Vagina (tissue), 2 donors: ENCODE measurements at regions not wholly inside any gene's neighbourhood (a gene's known extent, or its start where the extent isn't known, plus 50 kb on each side); places are given as distances from the start of the nearest gene placed in this dataset.
"Not testable (repeated sequence)": the region's sequence is repeated elsewhere in the genome, so short reads cannot be mapped to it uniquely, and the experiment has no call there.

Source experiments
- CTCF ChIP-seq, 3 experiments: fragments of 450-650 bp in 2 of 3; fragments of 200-600 bp in 1 of 3; sonication (generic) in 1 of 3; IDR thresholded peaks; one replicate each; pipeline ENCODE4 v1.5.1; 2017 to 2019; ENCODE audit warnings: antibody characterized with exemption in 3 of 3, mild to moderate bottlenecking in 2 of 3, moderate library complexity in 2 of 3
- POLR2AphosphoS5 ChIP-seq, 2 donors: sonication (generic); formaldehyde crosslinking; IDR thresholded peaks; one replicate each; pipeline ENCODE4 v1.9.0; 2017; ENCODE audit warnings: antibody characterized with exemption in 2 of 2, mild to moderate bottlenecking in 2 of 2, low read depth in 1 of 2; ENCODE audit not compliant: insufficient read depth in 1 of 2

- TF ChIP-seq CTCF (IDR thresholded peaks at IDR 0.05); POLR2AphosphoS5 (IDR thresholded peaks at IDR 0.05; ENCODE audit: insufficient read depth in 1 of 2, low read depth in 1 of 2): not testable (repeated sequence)
Measured at GRCh38 chr1:224011153-224011552, 102.8 kb upstream of the FBXO28 start.
